Suprapubic skin (tissue), 3 donors: ENCODE measurements at regions not wholly inside any gene's neighbourhood (a gene's known extent, or its start where the extent isn't known, plus 50 kb on each side); places are given as distances from the start of the nearest gene placed in this dataset.

Experiments used
- EP300 ChIP-seq: sonication (generic); formaldehyde crosslinking; IDR thresholded peaks from one replicate; pipeline ENCODE4 v1.6.1; 2017; ENCODE audit warnings: antibody characterized with exemption
- TF ChIP-seq, protein P1 (sequence below), 2 donors: fragments of 200-600 bp in 1 of 2; fragments of 450-650 bp in 1 of 2; sonication (generic) in 1 of 2; IDR thresholded peaks; one replicate each; pipeline ENCODE4 v1.5.1; 2016 to 2019; ENCODE audit warnings: antibody characterized with exemption in 2 of 2, mild to moderate bottlenecking in 1 of 2, moderate library complexity in 1 of 2

DNA sequence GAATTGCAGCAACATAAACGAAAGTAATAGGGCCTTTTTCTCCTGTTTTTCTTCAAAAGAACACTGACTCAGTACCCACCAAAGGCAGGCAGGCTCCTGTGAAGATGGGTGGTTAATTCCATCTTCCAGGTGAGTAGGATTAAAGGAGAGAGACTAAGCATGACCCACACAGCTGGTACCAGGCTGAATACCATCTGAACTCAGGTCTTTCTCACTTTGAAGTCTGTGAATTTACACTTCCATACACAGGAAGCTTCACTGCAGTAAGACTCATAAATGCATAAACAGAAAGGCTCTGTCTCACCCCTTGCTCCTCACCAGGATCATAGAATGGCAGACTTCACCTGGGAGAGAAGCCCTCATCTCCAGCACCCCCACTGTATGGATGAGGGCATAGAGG is 194.6 kb downstream of the KLF12 start:
- TF ChIP-seq, protein P1, sequence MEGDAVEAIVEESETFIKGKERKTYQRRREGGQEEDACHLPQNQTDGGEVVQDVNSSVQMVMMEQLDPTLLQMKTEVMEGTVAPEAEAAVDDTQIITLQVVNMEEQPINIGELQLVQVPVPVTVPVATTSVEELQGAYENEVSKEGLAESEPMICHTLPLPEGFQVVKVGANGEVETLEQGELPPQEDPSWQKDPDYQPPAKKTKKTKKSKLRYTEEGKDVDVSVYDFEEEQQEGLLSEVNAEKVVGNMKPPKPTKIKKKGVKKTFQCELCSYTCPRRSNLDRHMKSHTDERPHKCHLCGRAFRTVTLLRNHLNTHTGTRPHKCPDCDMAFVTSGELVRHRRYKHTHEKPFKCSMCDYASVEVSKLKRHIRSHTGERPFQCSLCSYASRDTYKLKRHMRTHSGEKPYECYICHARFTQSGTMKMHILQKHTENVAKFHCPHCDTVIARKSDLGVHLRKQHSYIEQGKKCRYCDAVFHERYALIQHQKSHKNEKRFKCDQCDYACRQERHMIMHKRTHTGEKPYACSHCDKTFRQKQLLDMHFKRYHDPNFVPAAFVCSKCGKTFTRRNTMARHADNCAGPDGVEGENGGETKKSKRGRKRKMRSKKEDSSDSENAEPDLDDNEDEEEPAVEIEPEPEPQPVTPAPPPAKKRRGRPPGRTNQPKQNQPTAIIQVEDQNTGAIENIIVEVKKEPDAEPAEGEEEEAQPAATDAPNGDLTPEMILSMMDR (IDR thresholded peaks at IDR 0.05) = no peak
- no peak for TF ChIP-seq EP300
